Stimulated activated CD4-positive, alpha-beta T cell treated with anti-CD3 and anti-CD28 coated beads, Interleukin-15, amount 100 ng/mL, for 48 hours (primary cell): ENCODE measurements at regions not wholly inside any gene's neighbourhood (a gene's known extent, or its start where the extent isn't known, plus 50 kb on each side); places are given as distances from the start of the nearest gene placed in this dataset.

Source experiments
- DNase-seq, 2 donors: peaks; one replicate each; pipeline ENCODE4 v3.0.0-alpha.2; 2020; ENCODE audit warnings: low read depth in 2 of 2

- DNase-seq: no peak
Measured at GRCh38 chr16:17861981-17862479, 391.3 kb upstream of the XYLT1 start.

GRCh38 chr16:17858061-17858460 lies 387.3 kb upstream of the XYLT1 start:
- DNase-seq: no peak

GRCh38 chr16:17853958-17854357 lies 383.2 kb upstream of the XYLT1 start:
- no peak for DNase-seq

GRCh38 chr16:17852977-17853702 lies 382.4 kb upstream of the XYLT1 start:
- no peak for DNase-seq

- no peak for DNase-seq
Measured at GRCh38 chr16:17850581-17851250, 380.0 kb upstream of the XYLT1 start.

- no peak for DNase-seq
Measured at GRCh38 chr16:17847234-17847795, 376.6 kb upstream of the XYLT1 start.

GRCh38 chr16:17846030-17846429 lies 375.3 kb upstream of the XYLT1 start:
- no peak for DNase-seq

GRCh38 chr16:17845031-17845430 lies 374.3 kb upstream of the XYLT1 start:
- no peak for DNase-seq

GRCh38 chr16:17843905-17844304 lies 373.1 kb upstream of the XYLT1 start:
- no peak for DNase-seq

- DNase-seq: no peak
Measured at GRCh38 chr16:17839907-17840306, 369.1 kb upstream of the XYLT1 start.

GRCh38 chr16:17839272-17839671 lies 368.5 kb upstream of the XYLT1 start:
- DNase-seq: no peak

- no peak for DNase-seq
Measured at GRCh38 chr16:17836868-17837602, 366.3 kb upstream of the XYLT1 start.

- DNase-seq: no peak
Measured at GRCh38 chr16:17835118-17835876, 364.5 kb upstream of the XYLT1 start.

- no peak for DNase-seq
Measured at GRCh38 chr16:17832738-17833137, 362.0 kb upstream of the XYLT1 start.

- no peak for DNase-seq
Measured at GRCh38 chr16:17831330-17831729, 360.6 kb upstream of the XYLT1 start.

- DNase-seq: no peak
Measured at GRCh38 chr16:17830651-17831050, 359.9 kb upstream of the XYLT1 start.

- no peak for DNase-seq
Measured at GRCh38 chr16:17829811-17830210, 359.1 kb upstream of the XYLT1 start.

- no peak for DNase-seq
Measured at GRCh38 chr16:17828012-17828411, 357.3 kb upstream of the XYLT1 start.

- DNase-seq: no peak
Measured at GRCh38 chr16:17827313-17827712, 356.6 kb upstream of the XYLT1 start.

GRCh38 chr16:17817943-17818342 lies 347.2 kb upstream of the XYLT1 start:
- DNase-seq: no peak

- DNase-seq: no peak
Measured at GRCh38 chr16:17817260-17817659, 346.5 kb upstream of the XYLT1 start.

- no peak for DNase-seq
Measured at GRCh38 chr16:17812771-17813170, 342.0 kb upstream of the XYLT1 start.
